HG03060 (cell line): ENCODE measurements at regions not wholly inside any gene's neighbourhood (a gene's known extent, or its start where the extent isn't known, plus 50 kb on each side); places are given as distances from the start of the nearest gene placed in this dataset.
A peak's percentile ranks its signal among the peaks of the same experiment; 100 is the strongest.
"Not testable (repeated sequence)": the region's sequence is repeated elsewhere in the genome, so short reads cannot be mapped to it uniquely, and the experiment has no call there.

Experiments used
- ATAC-seq: cut with Tn5 transposase; IDR thresholded peaks from one replicate; pipeline ENCODE4 v1.9.1; 2021; ENCODE audit warnings: low read depth, moderate number of reproducible peaks; ENCODE audit not compliant: unreplicated experiment

- peak; percentile 67 for ATAC-seq
Measured at GRCh38 chr10:30736685-30737232, 107.2 kb upstream of the LYZL2 start.

- ATAC-seq = no peak
Measured at GRCh38 chr10:30734901-30735300, 105.3 kb upstream of the LYZL2 start.

GRCh38 chr10:30732671-30733070, 103.1 kb upstream of the LYZL2 start:
- no peak for ATAC-seq

GRCh38 chr10:30731963-30732362, 102.4 kb upstream of the LYZL2 start:
- ATAC-seq = no peak

- no peak for ATAC-seq
Measured at GRCh38 chr10:30730306-30730705, 100.8 kb upstream of the LYZL2 start.

GRCh38 chr10:30728766-30729165, 99.2 kb upstream of the LYZL2 start:
- no peak for ATAC-seq

GRCh38 chr10:30728127-30728526, 98.6 kb upstream of the LYZL2 start:
- ATAC-seq = no peak

- no peak for ATAC-seq
Measured at GRCh38 chr10:30727524-30727923, 98.0 kb upstream of the LYZL2 start.

- ATAC-seq = not testable (repeated sequence)
Measured at GRCh38 chr10:30726783-30727414, 97.3 kb upstream of the LYZL2 start.

- ATAC-seq = no peak
Measured at GRCh38 chr10:30725661-30726060, 96.1 kb upstream of the LYZL2 start.

GRCh38 chr10:30724296-30724695, 94.7 kb upstream of the LYZL2 start:
- ATAC-seq = no peak

GRCh38 chr10:30722956-30723620, 93.5 kb upstream of the LYZL2 start:
- no peak for ATAC-seq

- no peak for ATAC-seq
Measured at GRCh38 chr10:30719832-30720231, 90.3 kb upstream of the LYZL2 start.

GRCh38 chr10:30709700-30710358, 80.3 kb upstream of the LYZL2 start:
- no peak for ATAC-seq

- ATAC-seq = no peak
Measured at GRCh38 chr10:30709229-30709628, 79.7 kb upstream of the LYZL2 start.

GRCh38 chr10:30708234-30708633, 78.7 kb upstream of the LYZL2 start:
- no peak for ATAC-seq

GRCh38 chr10:30706189-30706588, 76.6 kb upstream of the LYZL2 start:
- not testable (repeated sequence) for ATAC-seq

- no peak for ATAC-seq
Measured at GRCh38 chr10:30705625-30706149, 76.1 kb upstream of the LYZL2 start.

- ATAC-seq = no peak
Measured at GRCh38 chr10:30705101-30705624, 75.6 kb upstream of the LYZL2 start.

GRCh38 chr10:30704601-30705100, 75.1 kb upstream of the LYZL2 start:
- not testable (repeated sequence) for ATAC-seq
